ENCODE measurements at regions not wholly inside any gene's neighbourhood (a gene's known extent, or its start where the extent isn't known, plus 50 kb on each side); places are given as distances from the start of the nearest gene placed in this dataset.
"Not testable (repeated sequence)": the region's sequence is repeated elsewhere in the genome, so short reads cannot be mapped to it uniquely, and the experiment has no call there.

GRCh38 chr18:59987102-59987501 lies 87.3 kb downstream of the PMAIP1 start:
- DNase-seq (ENCODE audit: low spot score in 2 of 2) = no peak
- no peak overlapping the region for H3K4me3 ChIP-seq (ENCODE audit: low read depth, poor library complexity, severe bottlenecking)
- intact Hi-C loops (cut with DNase I; ENCODE audit: low total_unique reads) = no loop called here
- TF ChIP-seq CTCF (IDR thresholded peaks at IDR 0.05) (no peak), POLR2A (IDR thresholded peaks at IDR 0.05) (no peak)
- WGBS, 2 donors = 70 to 72% methylated on average over 4 of the region's 4 CpGs

GRCh38 chr18:59986139-59986538 lies 86.3 kb downstream of the PMAIP1 start:
- no peak for DNase-seq (ENCODE audit: low spot score in 2 of 2)
- intact Hi-C loops (cut with DNase I; ENCODE audit: low total_unique reads) = no loop called here
- WGBS, 2 donors = 81 to 87% methylated on average over 11 of the region's 11 CpGs
- H3K4me3 ChIP-seq (ENCODE audit: low read depth, poor library complexity, severe bottlenecking) = no peak overlapping the region
- TF ChIP-seq POLR2A (IDR thresholded peaks at IDR 0.05) = no peak
- no peak for TF ChIP-seq CTCF (IDR thresholded peaks at IDR 0.05)

GRCh38 chr18:59985289-59985688 lies 85.5 kb downstream of the PMAIP1 start:
- WGBS, 2 donors = 92 to 97% methylated on average over 5 of the region's 5 CpGs
- no peak for DNase-seq (ENCODE audit: low spot score in 2 of 2)
- no peak overlapping the region for H3K4me3 ChIP-seq (ENCODE audit: low read depth, poor library complexity, severe bottlenecking)
- TF ChIP-seq POLR2A (IDR thresholded peaks at IDR 0.05) = no peak
- no peak for TF ChIP-seq CTCF (IDR thresholded peaks at IDR 0.05)
- intact Hi-C loops (cut with DNase I; ENCODE audit: low total_unique reads) = no loop called here

- WGBS, 2 donors = 91 to 92% methylated on average over 4 of the region's 4 CpGs
Measured at GRCh38 chr18:59983506-59983905, 83.7 kb downstream of the PMAIP1 start.

GRCh38 chr18:59980188-59980637 lies 80.4 kb downstream of the PMAIP1 start:
- no peak overlapping the region for H3K4me3 ChIP-seq (ENCODE audit: low read depth, poor library complexity, severe bottlenecking)
- WGBS, 2 donors = 86 to 87% methylated on average over 3 of the region's 3 CpGs
- DNase-seq (ENCODE audit: low spot score in 2 of 2) = no peak
- no peak for TF ChIP-seq POLR2A (IDR thresholded peaks at IDR 0.05)
- TF ChIP-seq CTCF (IDR thresholded peaks at IDR 0.05) = no peak
- intact Hi-C loops (cut with DNase I; ENCODE audit: low total_unique reads) = no loop called here

More at GRCh38 chr18:59983506-59983905, 83.7 kb downstream of the PMAIP1 start:
- no peak for DNase-seq (ENCODE audit: low spot score in 2 of 2)
- no peak overlapping the region for H3K4me3 ChIP-seq (ENCODE audit: low read depth, poor library complexity, severe bottlenecking)
- intact Hi-C loops (cut with DNase I; ENCODE audit: low total_unique reads) = no loop called here
- TF ChIP-seq POLR2A (IDR thresholded peaks at IDR 0.05) (no peak), CTCF (IDR thresholded peaks at IDR 0.05) (no peak)

GRCh38 chr18:59971871-59972428 lies 72.2 kb downstream of the PMAIP1 start:
- 65 to 66% methylated on average over 4 of the region's 4 CpGs for WGBS, 2 donors
- intact Hi-C loops (cut with DNase I; ENCODE audit: low total_unique reads) = no loop called here

GRCh38 chr18:59971144-59971543 lies 71.3 kb downstream of the PMAIP1 start:
- H3K4me3 ChIP-seq (ENCODE audit: low read depth, poor library complexity, severe bottlenecking); intact Hi-C loops (cut with DNase I; ENCODE audit: low total_unique reads); DNase-seq (ENCODE audit: low spot score in 2 of 2): not testable (repeated sequence)
- 64 to 95% methylated on average over 1 of the region's 1 CpG for WGBS, 2 donors

More at GRCh38 chr18:59971871-59972428, 72.2 kb downstream of the PMAIP1 start:
- DNase-seq (ENCODE audit: low spot score in 2 of 2) = no peak
- TF ChIP-seq CTCF (IDR thresholded peaks at IDR 0.05) (no peak), POLR2A (IDR thresholded peaks at IDR 0.05) (no peak)
- no peak overlapping the region for H3K4me3 ChIP-seq (ENCODE audit: low read depth, poor library complexity, severe bottlenecking)

GRCh38 chr18:59969477-59970028 lies 69.8 kb downstream of the PMAIP1 start:
- intact Hi-C loops (cut with DNase I; ENCODE audit: low total_unique reads); H3K4me3 ChIP-seq (ENCODE audit: low read depth, poor library complexity, severe bottlenecking); DNase-seq (ENCODE audit: low spot score in 2 of 2): not testable (repeated sequence)
- WGBS, 2 donors = 38 to 72% methylated on average over 21 to 49 of the region's 56 CpGs

All from lower leg skin (tissue), 4 donors.